ENCODE measurements at regions not wholly inside any gene's neighbourhood (a gene's known extent, or its start where the extent isn't known, plus 50 kb on each side); places are given as distances from the start of the nearest gene placed in this dataset.

- Histone ChIP-seq H3K27ac (no peak overlapping the region), H3K27me3 (no peaks in the 10 kb centered on the region), H3K4me3 (no peak overlapping the region), H3K9me3 (no peaks in the 10 kb centered on the region), H3K36me3 (no peaks in the 10 kb centered on the region), H3K4me1 (no peaks in the 10 kb centered on the region)
- intact Hi-C loops (cut with DNase I; ENCODE audit: low total_unique reads) = no loop called here
- DNase-seq = no peak
- TF ChIP-seq POLR2A (IDR thresholded peaks at IDR 0.05) (no peak), CTCF (IDR thresholded peaks at IDR 0.05) (no peak)
These were observed 421.0 kb upstream of the API5 start for GRCh38 chr11:42890773-42891172.

- Histone ChIP-seq H3K9me3 (no peaks in the 10 kb centered on the region), H3K27me3 (no peaks in the 10 kb centered on the region), H3K36me3 (no peaks in the 10 kb centered on the region), H3K27ac (no peak overlapping the region), H3K4me1 (no peaks in the 10 kb centered on the region), H3K4me3 (no peak overlapping the region)
- DNase-seq = no peak
- TF ChIP-seq CTCF (IDR thresholded peaks at IDR 0.05) (no peak), POLR2A (IDR thresholded peaks at IDR 0.05) (no peak)
- intact Hi-C loops (cut with DNase I; ENCODE audit: low total_unique reads) = no loop called here
These were observed 410.7 kb upstream of the API5 start for GRCh38 chr11:42901084-42901483.

- no peaks in the 10 kb centered on the region for H3K36me3 ChIP-seq
- TF ChIP-seq POLR2A (IDR thresholded peaks at IDR 0.05) = no peak
- TF ChIP-seq CTCF (IDR thresholded peaks at IDR 0.05) = no peak
- H3K27me3 ChIP-seq = no peaks in the 10 kb centered on the region
- no peaks in the 10 kb centered on the region for H3K4me1 ChIP-seq
- DNase-seq = no peak
- intact Hi-C loops (cut with DNase I; ENCODE audit: low total_unique reads) = no loop called here
- H3K9me3 ChIP-seq = no peaks in the 10 kb centered on the region
- no peak overlapping the region for H3K4me3 ChIP-seq
- H3K27ac ChIP-seq = no peak overlapping the region
These were observed 405.6 kb upstream of the API5 start for GRCh38 chr11:42906226-42906625.

- Histone ChIP-seq H3K4me3 (no peak overlapping the region), H3K27me3 (no peaks in the 10 kb centered on the region), H3K4me1 (no peaks in the 10 kb centered on the region), H3K27ac (no peak overlapping the region), H3K9me3 (no peaks in the 10 kb centered on the region), H3K36me3 (no peaks in the 10 kb centered on the region)
- no peak for TF ChIP-seq CTCF (IDR thresholded peaks at IDR 0.05)
- no peak for TF ChIP-seq POLR2A (IDR thresholded peaks at IDR 0.05)
- intact Hi-C loops (cut with DNase I; ENCODE audit: low total_unique reads) = no loop called here
- DNase-seq = no peak
These were observed 398.1 kb upstream of the API5 start for GRCh38 chr11:42913731-42914130.

- no peaks in the 10 kb centered on the region for H3K27me3 ChIP-seq
- no peak for DNase-seq
- no peaks in the 10 kb centered on the region for H3K9me3 ChIP-seq
- TF ChIP-seq CTCF (IDR thresholded peaks at IDR 0.05) (no peak), POLR2A (IDR thresholded peaks at IDR 0.05) (no peak)
- H3K36me3 ChIP-seq = no peaks in the 10 kb centered on the region
- H3K27ac ChIP-seq = no peak overlapping the region
- no peaks in the 10 kb centered on the region for H3K4me1 ChIP-seq
- H3K4me3 ChIP-seq = no peak overlapping the region
- intact Hi-C loops (cut with DNase I; ENCODE audit: low total_unique reads) = no loop called here
These were observed 388.1 kb upstream of the API5 start for GRCh38 chr11:42923651-42924050.

All from uterus (tissue), 3 donors.